ENCODE measurements at regions not wholly inside any gene's neighbourhood (a gene's known extent, or its start where the extent isn't known, plus 50 kb on each side); places are given as distances from the start of the nearest gene placed in this dataset.

- TF ChIP-seq CTCF (conservative IDR thresholded peaks at IDR 0.05; ENCODE audit: low read depth in 2 of 2): no peak
- TF ChIP-seq STAT1 (IDR thresholded peaks at IDR 0.05; ENCODE audit: unreplicated experiment): no peak
- no peak for TF ChIP-seq EZH2 (IDR thresholded peaks at IDR 0.05; ENCODE audit: low read depth, unreplicated experiment)
- TF ChIP-seq POLR2AphosphoS5 (IDR thresholded peaks at IDR 0.05; ENCODE audit: low read depth): no peak
- TF ChIP-seq REST (IDR thresholded peaks at IDR 0.05; ENCODE audit: unreplicated experiment): no peak
- TF ChIP-seq CREB1 (CRISPR knock-in tag; IDR thresholded peaks at IDR 0.05; ENCODE audit: low read depth): no peak
Observed at GRCh38 chr12:107397890-107398500, 287.6 kb upstream of the PWP1 start.

All from GM23338 (cell line).